Hepatocyte (in vitro differentiated cells): ENCODE measurements at regions not wholly inside any gene's neighbourhood (a gene's known extent, or its start where the extent isn't known, plus 50 kb on each side); places are given as distances from the start of the nearest gene placed in this dataset.

Experiments used
- EZH2phosphoT487 ChIP-seq: fragments of 200-600 bp; sonication (generic); IDR thresholded peaks from one replicate; pipeline ENCODE4 v1.6.1; 2018; ENCODE audit warnings: antibody characterized with exemption, mild to moderate bottlenecking, low read depth, moderate library complexity; ENCODE audit not compliant: unreplicated experiment, severe bottlenecking
- TF ChIP-seq, protein P1 (sequence below): fragments of 200-600 bp; sonication (generic); IDR thresholded peaks from 2 replicates; pipeline ENCODE4 v1.5.1; 2016; ENCODE audit warnings: antibody characterized with exemption, mild to moderate bottlenecking; ENCODE audit not compliant: poor library complexity

- TF ChIP-seq, protein P1, sequence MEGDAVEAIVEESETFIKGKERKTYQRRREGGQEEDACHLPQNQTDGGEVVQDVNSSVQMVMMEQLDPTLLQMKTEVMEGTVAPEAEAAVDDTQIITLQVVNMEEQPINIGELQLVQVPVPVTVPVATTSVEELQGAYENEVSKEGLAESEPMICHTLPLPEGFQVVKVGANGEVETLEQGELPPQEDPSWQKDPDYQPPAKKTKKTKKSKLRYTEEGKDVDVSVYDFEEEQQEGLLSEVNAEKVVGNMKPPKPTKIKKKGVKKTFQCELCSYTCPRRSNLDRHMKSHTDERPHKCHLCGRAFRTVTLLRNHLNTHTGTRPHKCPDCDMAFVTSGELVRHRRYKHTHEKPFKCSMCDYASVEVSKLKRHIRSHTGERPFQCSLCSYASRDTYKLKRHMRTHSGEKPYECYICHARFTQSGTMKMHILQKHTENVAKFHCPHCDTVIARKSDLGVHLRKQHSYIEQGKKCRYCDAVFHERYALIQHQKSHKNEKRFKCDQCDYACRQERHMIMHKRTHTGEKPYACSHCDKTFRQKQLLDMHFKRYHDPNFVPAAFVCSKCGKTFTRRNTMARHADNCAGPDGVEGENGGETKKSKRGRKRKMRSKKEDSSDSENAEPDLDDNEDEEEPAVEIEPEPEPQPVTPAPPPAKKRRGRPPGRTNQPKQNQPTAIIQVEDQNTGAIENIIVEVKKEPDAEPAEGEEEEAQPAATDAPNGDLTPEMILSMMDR = no peak
- no peak for TF ChIP-seq EZH2phosphoT487
These were observed 227.9 kb downstream of the HNRNPD start for GRCh38 chr4:82145850-82146249.
